OCI-LY3 (cell line): ENCODE measurements at regions not wholly inside any gene's neighbourhood (a gene's known extent, or its start where the extent isn't known, plus 50 kb on each side); places are given as distances from the start of the nearest gene placed in this dataset.

Source experiments
- EZH2phosphoT487 ChIP-seq: fragments of 200-600 bp; shearing (Covaris generic); IDR thresholded peaks from 2 replicates; pipeline ENCODE4 v1.6.1; 2018; ENCODE audit warnings: antibody characterized with exemption, mixed run types, low read depth
- TF ChIP-seq, protein P1 (sequence below): fragments of 200-600, 300-600 bp; sonication (generic); IDR thresholded peaks from 2 replicates; pipeline ENCODE4 v1.5.1; 2014; ENCODE audit warnings: antibody characterized with exemption, low read length, low read depth

DNA sequence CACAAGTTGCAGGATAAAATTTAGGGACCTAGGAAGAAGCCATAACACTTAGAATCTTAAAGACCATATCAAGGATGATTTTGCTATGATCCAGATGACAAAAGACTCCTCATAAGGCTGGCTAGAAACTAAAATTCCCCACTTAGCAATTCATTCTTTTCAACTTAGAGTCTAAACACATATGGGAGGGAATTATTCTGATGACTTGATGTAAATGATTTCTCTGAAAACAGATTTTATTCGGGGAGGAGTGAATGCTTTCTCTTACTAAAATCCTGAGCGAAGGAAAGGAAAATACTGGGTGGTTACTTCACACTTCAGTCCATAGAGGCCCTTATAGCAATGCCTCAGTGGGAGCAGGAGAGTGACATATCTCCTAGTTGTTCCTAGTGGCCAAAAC is 138.7 kb upstream of the SORCS1 start:
- TF ChIP-seq, protein P1, sequence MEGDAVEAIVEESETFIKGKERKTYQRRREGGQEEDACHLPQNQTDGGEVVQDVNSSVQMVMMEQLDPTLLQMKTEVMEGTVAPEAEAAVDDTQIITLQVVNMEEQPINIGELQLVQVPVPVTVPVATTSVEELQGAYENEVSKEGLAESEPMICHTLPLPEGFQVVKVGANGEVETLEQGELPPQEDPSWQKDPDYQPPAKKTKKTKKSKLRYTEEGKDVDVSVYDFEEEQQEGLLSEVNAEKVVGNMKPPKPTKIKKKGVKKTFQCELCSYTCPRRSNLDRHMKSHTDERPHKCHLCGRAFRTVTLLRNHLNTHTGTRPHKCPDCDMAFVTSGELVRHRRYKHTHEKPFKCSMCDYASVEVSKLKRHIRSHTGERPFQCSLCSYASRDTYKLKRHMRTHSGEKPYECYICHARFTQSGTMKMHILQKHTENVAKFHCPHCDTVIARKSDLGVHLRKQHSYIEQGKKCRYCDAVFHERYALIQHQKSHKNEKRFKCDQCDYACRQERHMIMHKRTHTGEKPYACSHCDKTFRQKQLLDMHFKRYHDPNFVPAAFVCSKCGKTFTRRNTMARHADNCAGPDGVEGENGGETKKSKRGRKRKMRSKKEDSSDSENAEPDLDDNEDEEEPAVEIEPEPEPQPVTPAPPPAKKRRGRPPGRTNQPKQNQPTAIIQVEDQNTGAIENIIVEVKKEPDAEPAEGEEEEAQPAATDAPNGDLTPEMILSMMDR, result no peak
- TF ChIP-seq EZH2phosphoT487, result no peak
